Vagina (tissue), 2 donors: ENCODE measurements at regions not wholly inside any gene's neighbourhood (a gene's known extent, or its start where the extent isn't known, plus 50 kb on each side); places are given as distances from the start of the nearest gene placed in this dataset.

ENCODE experiments used
- POLR2A ChIP-seq, 2 donors: fragments of 450-650 bp; IDR thresholded peaks; one replicate each; pipeline ENCODE4 v1.6.1; 2017; ENCODE audit warnings: antibody characterized with exemption in 2 of 2, mild to moderate bottlenecking in 2 of 2, moderate library complexity in 2 of 2
- POLR2AphosphoS5 ChIP-seq, 2 donors: sonication (generic); formaldehyde crosslinking; IDR thresholded peaks; one replicate each; pipeline ENCODE4 v1.9.0; 2017; ENCODE audit warnings: antibody characterized with exemption in 2 of 2, mild to moderate bottlenecking in 2 of 2, low read depth in 1 of 2; ENCODE audit not compliant: insufficient read depth in 1 of 2
- TF ChIP-seq, protein P1 (sequence below), 3 experiments: fragments of 450-650 bp in 2 of 3; fragments of 200-600 bp in 1 of 3; sonication (generic) in 1 of 3; IDR thresholded peaks; one replicate each; pipeline ENCODE4 v1.5.1; 2017 to 2019; ENCODE audit warnings: antibody characterized with exemption in 3 of 3, mild to moderate bottlenecking in 2 of 3, moderate library complexity in 2 of 3

DNA sequence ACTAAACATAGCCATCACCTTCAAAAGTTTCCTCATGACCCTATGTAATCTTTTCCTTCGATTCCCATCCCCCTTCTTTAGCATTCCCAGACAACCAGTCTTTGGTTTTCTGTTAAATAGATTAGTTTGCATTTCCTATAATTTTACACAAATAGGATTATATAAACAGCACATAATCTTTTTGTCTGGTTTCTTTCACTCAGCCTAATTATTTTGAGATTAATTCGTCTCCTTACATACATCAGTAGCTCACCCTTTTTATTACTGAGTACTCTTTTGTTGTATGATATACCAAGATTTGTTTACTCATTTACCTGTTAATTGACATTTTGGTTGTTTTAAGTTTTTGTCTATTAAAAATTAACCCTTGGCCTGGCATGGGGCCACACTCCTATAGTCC lies 354.7 kb upstream of the CHRM2 start:
- TF ChIP-seq, protein P1, sequence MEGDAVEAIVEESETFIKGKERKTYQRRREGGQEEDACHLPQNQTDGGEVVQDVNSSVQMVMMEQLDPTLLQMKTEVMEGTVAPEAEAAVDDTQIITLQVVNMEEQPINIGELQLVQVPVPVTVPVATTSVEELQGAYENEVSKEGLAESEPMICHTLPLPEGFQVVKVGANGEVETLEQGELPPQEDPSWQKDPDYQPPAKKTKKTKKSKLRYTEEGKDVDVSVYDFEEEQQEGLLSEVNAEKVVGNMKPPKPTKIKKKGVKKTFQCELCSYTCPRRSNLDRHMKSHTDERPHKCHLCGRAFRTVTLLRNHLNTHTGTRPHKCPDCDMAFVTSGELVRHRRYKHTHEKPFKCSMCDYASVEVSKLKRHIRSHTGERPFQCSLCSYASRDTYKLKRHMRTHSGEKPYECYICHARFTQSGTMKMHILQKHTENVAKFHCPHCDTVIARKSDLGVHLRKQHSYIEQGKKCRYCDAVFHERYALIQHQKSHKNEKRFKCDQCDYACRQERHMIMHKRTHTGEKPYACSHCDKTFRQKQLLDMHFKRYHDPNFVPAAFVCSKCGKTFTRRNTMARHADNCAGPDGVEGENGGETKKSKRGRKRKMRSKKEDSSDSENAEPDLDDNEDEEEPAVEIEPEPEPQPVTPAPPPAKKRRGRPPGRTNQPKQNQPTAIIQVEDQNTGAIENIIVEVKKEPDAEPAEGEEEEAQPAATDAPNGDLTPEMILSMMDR (IDR thresholded peaks at IDR 0.05) = no peak
- TF ChIP-seq POLR2A (IDR thresholded peaks at IDR 0.05) (no peak), POLR2AphosphoS5 (IDR thresholded peaks at IDR 0.05; ENCODE audit: insufficient read depth in 1 of 2, low read depth in 1 of 2) (no peak)
